IMR-90 (cell line): ENCODE measurements at regions not wholly inside any gene's neighbourhood (a gene's known extent, or its start where the extent isn't known, plus 50 kb on each side); places are given as distances from the start of the nearest gene placed in this dataset.

Experiments
- ATAC-seq: fragments of 200-7000 bp; cut with Tn5 transposase; 2 replicates; pipeline ENCODE4 v1.9.1; 2020; ENCODE audit warnings: low read depth, mild to moderate bottlenecking, moderate library complexity
- BruUV-seq: library from RNA; stranded (reverse); fragments of 400-500 nt; replicated peaks from 2 replicates; lab custom pipeline; 2021; lab: Mats Ljungman, UMichigan
- CTCF ChIA-PET: fragments of 300-600 bp; formaldehyde crosslinking; extraction: SDS; loops from one replicate; lab custom pipeline; 2021; ENCODE audit warnings: antibody characterized with exemption; lab: Yijun Ruan, JAX
- POLR2A ChIA-PET: fragments of 300-600 bp; sonication (Branson Sonifier 250); formaldehyde crosslinking; loops from one replicate; lab custom pipeline; 2022; ENCODE audit warnings: antibody characterized with exemption; ENCODE audit not compliant: unreplicated experiment; lab: Charles Lee
- DNase-seq: peaks from one replicate; pipeline ENCODE4 v3.0.0; 2013
- H2AFZ ChIP-seq: replicated peaks from 2 replicates; pipeline ENCODE3; 2013; ENCODE audit warnings: low read length, mild to moderate bottlenecking; ENCODE audit not compliant: poor library complexity
- H2AK5ac ChIP-seq: 2 replicates; pipeline ENCODE4 v1.6.1; 2013; ENCODE audit warnings: low read depth, low read length, inconsistent platforms
- H2AK9ac ChIP-seq: replicated peaks from 2 replicates; pipeline ENCODE3; 2013; ENCODE audit warnings: mild to moderate bottlenecking, low read depth, low read length, moderate library complexity; ENCODE audit not compliant: poor library complexity
- H2BK120ac ChIP-seq: 2 replicates; pipeline ENCODE4 v1.6.1; 2013; ENCODE audit warnings: low read depth, low read length, inconsistent platforms
- H2BK15ac ChIP-seq: 3 replicates; pipeline ENCODE4 v1.6.1; 2013; ENCODE audit warnings: low read depth, low read length, inconsistent platforms
- H2BK20ac ChIP-seq: 2 replicates; pipeline ENCODE4 v1.6.1; 2013; ENCODE audit warnings: low read depth, mild to moderate bottlenecking, inconsistent platforms, low read length, moderate library complexity
- H2BK5ac ChIP-seq: 2 replicates; pipeline ENCODE4 v1.6.1; 2013; ENCODE audit warnings: mild to moderate bottlenecking, low read depth, low read length, inconsistent platforms; ENCODE audit not compliant: poor library complexity, severe bottlenecking
- H3K14ac ChIP-seq: replicated peaks from 2 replicates; pipeline ENCODE4 v1.6.1; 2013; ENCODE audit warnings: low read depth, low read length, inconsistent platforms
- H3K18ac ChIP-seq: 2 replicates; pipeline ENCODE4 v1.6.1; 2013; ENCODE audit warnings: low read depth, low read length, control low read depth
- H3K23ac ChIP-seq: 2 replicates; pipeline ENCODE4 v1.6.1; 2013; ENCODE audit warnings: low read depth, low read length, inconsistent platforms
- H3K27ac ChIP-seq: 2 replicates; pipeline ENCODE4 v1.5.1; 2013; ENCODE audit warnings: mild to moderate bottlenecking, control low read depth, low read length; ENCODE audit not compliant: insufficient read depth
- H3K27me3 ChIP-seq: 2 replicates; pipeline ENCODE4 v1.6.1; 2013; ENCODE audit warnings: low read length; ENCODE audit not compliant: control insufficient read depth, insufficient read depth
- H3K36me3 ChIP-seq: 2 replicates; pipeline ENCODE4 v1.6.1; 2013; ENCODE audit warnings: low read length, mixed read lengths; ENCODE audit not compliant: control insufficient read depth, insufficient read depth
- H3K4ac ChIP-seq: 2 replicates; pipeline ENCODE4 v1.6.1; 2013; ENCODE audit warnings: low read depth, low read length, inconsistent platforms
- H3K4me1 ChIP-seq: 2 replicates; pipeline ENCODE4 v1.6.1; 2013; ENCODE audit warnings: low read length, mixed read lengths; ENCODE audit not compliant: control insufficient read depth, insufficient read depth
- H3K4me2 ChIP-seq: 2 replicates; pipeline ENCODE4 v1.6.1; 2013; ENCODE audit warnings: low read depth, mild to moderate bottlenecking, control low read depth, low read length, moderate library complexity
- H3K4me3 ChIP-seq: 2 replicates; pipeline ENCODE4 v1.5.1; 2013; ENCODE audit warnings: low read depth, mild to moderate bottlenecking, control low read depth, low read length, moderate library complexity; ENCODE audit not compliant: insufficient read depth
- H3K56ac ChIP-seq: 2 replicates; pipeline ENCODE4 v1.6.1; 2013; ENCODE audit warnings: low read length, inconsistent platforms; ENCODE audit not compliant: insufficient read depth; ENCODE audit errors: extremely low read depth
- H3K79me1 ChIP-seq, 2 experiments: 2 replicates each; pipeline ENCODE4 v1.6.1; 2013; ENCODE audit warnings: low read length in 2 of 2, inconsistent platforms in 1 of 2, low read depth in 1 of 2
- H3K9ac ChIP-seq: 2 replicates; pipeline ENCODE4 v1.6.1; 2013; ENCODE audit warnings: low read depth, low read length, control low read depth
- H3K9me1 ChIP-seq: 2 replicates; pipeline ENCODE4 v1.6.1; 2013; ENCODE audit warnings: low read length, inconsistent platforms; ENCODE audit not compliant: insufficient read depth
- H3K9me3 ChIP-seq: 2 replicates; pipeline ENCODE4 v1.6.1; 2013; ENCODE audit warnings: low read length; ENCODE audit not compliant: control insufficient read depth, insufficient read depth
- H4K20me1 ChIP-seq: 2 replicates; pipeline ENCODE4 v1.6.1; 2013; ENCODE audit warnings: low read length, inconsistent platforms; ENCODE audit not compliant: insufficient read depth
- H4K5ac ChIP-seq: 2 replicates; pipeline ENCODE4 v1.6.1; 2013; ENCODE audit warnings: mild to moderate bottlenecking, low read depth, low read length, control low read depth
- H4K8ac ChIP-seq, 2 experiments: 2 replicates each; pipeline ENCODE4 v1.6.1; 2013; ENCODE audit warnings: low read depth in 2 of 2, low read length in 2 of 2, control low read depth in 1 of 2, inconsistent platforms in 1 of 2
- H4K91ac ChIP-seq: 2 replicates; pipeline ENCODE4 v1.6.1; 2013; ENCODE audit warnings: low read depth, low read length, inconsistent platforms; ENCODE audit not compliant: insufficient read depth
- ELK1 ChIP-seq: fragments of 150-350 bp; IDR thresholded peaks from 2 replicates; pipeline ENCODE4 v1.6.1; 2016; ENCODE audit warnings: low read depth, mild to moderate bottlenecking, low read length, moderate library complexity, borderline replicate concordance
- MAZ ChIP-seq: IDR thresholded peaks from 2 replicates; pipeline ENCODE4 v1.6.1; 2012; ENCODE audit warnings: low read depth, mild to moderate bottlenecking, low read length, improper control_type of control experiment, moderate library complexity, borderline replicate concordance
- MXI1 ChIP-seq: IDR thresholded peaks from 2 replicates; pipeline ENCODE4 v1.6.1; 2012; ENCODE audit warnings: low read depth, mild to moderate bottlenecking, low read length, moderate library complexity, borderline replicate concordance
- NFE2L2 ChIP-seq: fragments of 150-350 bp; IDR thresholded peaks from 2 replicates; pipeline ENCODE4 v1.6.1; 2016; ENCODE audit warnings: low read depth, mild to moderate bottlenecking, low read length
- RAD21 ChIP-seq: IDR thresholded peaks from 2 replicates; pipeline ENCODE4 v1.6.1; 2012; ENCODE audit warnings: low read length, improper control_type of control experiment
- RCOR1 ChIP-seq: IDR thresholded peaks from 2 replicates; pipeline ENCODE4 v1.6.1; 2012; ENCODE audit warnings: mild to moderate bottlenecking, low read length, improper control_type of control experiment; ENCODE audit not compliant: insufficient replicate concordance
- RFX5 ChIP-seq: IDR thresholded peaks from 2 replicates; pipeline ENCODE4 v1.8.0; 2012; ENCODE audit warnings: low read depth, mild to moderate bottlenecking, low read length, moderate library complexity
- WGBS, 2 experiments: methylation state at CpG; one replicate each; pipeline versions ENCODE4 v1.1.5 to v1.1.7; 2013; ENCODE audit warnings: missing lambda C conversion rate in 2 of 2; ENCODE audit not compliant: insufficient read length in 1 of 2; ENCODE audit errors: extremely low coverage in 2 of 2; 5-methylcytosine and 5-hydroxymethylcytosine counted together
- dilution Hi-C: fragments of 300-500 bp; cut with HindIII; formaldehyde crosslinking; loops from one replicate; pipeline ENCODE4 v1.14.3; 2018; ENCODE audit warnings: low sequenced_read_pairs; ENCODE audit not compliant: unreplicated experiment
- in situ Hi-C: fragments of 300-500 bp; cut with MboI; formaldehyde crosslinking; loops from 3 replicates; pipeline ENCODE4 v1.14.3; 2019; ENCODE audit warnings: low sequenced_read_pairs, inconsistent platforms, mixed read lengths
- intact Hi-C: fragments of 100-400 bp; cut with micrococcal nuclease; formaldehyde crosslinking; loops from 2 replicates; pipeline ENCODE4 v1.10.0; 2022
- TF ChIP-seq, protein P1 (sequence below): conservative IDR thresholded peaks from 2 replicates; pipeline ENCODE4 v1.5.1; 2012; ENCODE audit warnings: mild to moderate bottlenecking, low read depth, low read length, improper control_type of control experiment

- Histone ChIP-seq H2AK5ac (no peak overlapping the region), H3K4me2 (no peak overlapping the region), H3K4ac (no peak overlapping the region), H2BK15ac (no peak overlapping the region), H3K9me3 (no peaks in the 10 kb centered on the region), H4K91ac (no peak overlapping the region), H2BK5ac (no peak overlapping the region), H2BK20ac (no peak overlapping the region), H4K5ac (no peak overlapping the region), H2AK9ac (peak overlapping the region; percentile 59), H3K18ac (no peak overlapping the region), H3K56ac (no peak overlapping the region), H4K8ac (no peak overlapping the region), H3K27ac (no peak overlapping the region), H3K79me1 (no peaks in the 10 kb centered on the region), H3K23ac (no peak overlapping the region), H2AFZ (no peak overlapping the region), H3K36me3 (no peaks in the 10 kb centered on the region), H3K4me3 (no peak overlapping the region), H3K9ac (no peak overlapping the region), H3K27me3 (peaks cover 18% of the 10 kb centered on the region), H3K4me1 (no peaks in the 10 kb centered on the region), H4K20me1 (no peaks in the 10 kb centered on the region), H3K14ac (no peak overlapping the region), H2BK120ac (no peak overlapping the region), H3K9me1 (no peaks in the 10 kb centered on the region)
- CTCF ChIA-PET = no interaction called here
- in situ Hi-C loops = no loop called here
- intact Hi-C loops = loop anchor here (1.0 kb wide), 1 partner anchor 25 kb away; no protein-coding TSS in a partner anchor
- 57% methylated on average over 6 of the region's 8 CpGs; no CpG with 5 or more reads in 1 of the 2 experiments for WGBS, 2 experiments
- dilution Hi-C loops = no loop called here
- BruUV-seq = no TSS peak
- ATAC-seq (no peak), DNase-seq (no peak)
- TF ChIP-seq NFE2L2 (no peak), ELK1 (no peak), RCOR1 (no peak), MXI1 (no peak), RFX5 (no peak), MAZ (no peak), RAD21 (no peak)
- TF ChIP-seq, protein P1, sequence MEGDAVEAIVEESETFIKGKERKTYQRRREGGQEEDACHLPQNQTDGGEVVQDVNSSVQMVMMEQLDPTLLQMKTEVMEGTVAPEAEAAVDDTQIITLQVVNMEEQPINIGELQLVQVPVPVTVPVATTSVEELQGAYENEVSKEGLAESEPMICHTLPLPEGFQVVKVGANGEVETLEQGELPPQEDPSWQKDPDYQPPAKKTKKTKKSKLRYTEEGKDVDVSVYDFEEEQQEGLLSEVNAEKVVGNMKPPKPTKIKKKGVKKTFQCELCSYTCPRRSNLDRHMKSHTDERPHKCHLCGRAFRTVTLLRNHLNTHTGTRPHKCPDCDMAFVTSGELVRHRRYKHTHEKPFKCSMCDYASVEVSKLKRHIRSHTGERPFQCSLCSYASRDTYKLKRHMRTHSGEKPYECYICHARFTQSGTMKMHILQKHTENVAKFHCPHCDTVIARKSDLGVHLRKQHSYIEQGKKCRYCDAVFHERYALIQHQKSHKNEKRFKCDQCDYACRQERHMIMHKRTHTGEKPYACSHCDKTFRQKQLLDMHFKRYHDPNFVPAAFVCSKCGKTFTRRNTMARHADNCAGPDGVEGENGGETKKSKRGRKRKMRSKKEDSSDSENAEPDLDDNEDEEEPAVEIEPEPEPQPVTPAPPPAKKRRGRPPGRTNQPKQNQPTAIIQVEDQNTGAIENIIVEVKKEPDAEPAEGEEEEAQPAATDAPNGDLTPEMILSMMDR = no peak
- POLR2A ChIA-PET = no interaction called here
These were observed 293.8 kb downstream of the ABCC12 start for GRCh38 chr16:47861999-47862398.
